ENCODE measurements at regions not wholly inside any gene's neighbourhood (a gene's known extent, or its start where the extent isn't known, plus 50 kb on each side); places are given as distances from the start of the nearest gene placed in this dataset.

GRCh38 chr3:147197739-147198138 lies 208.6 kb downstream of the ZIC4 start:
- TF ChIP-seq POLR2A (IDR thresholded peaks at IDR 0.05) (no peak), CTCF (IDR thresholded peaks at IDR 0.05) (no peak)

Measured in thyroid gland (tissue), 4 donors.